Stomach (tissue), 4 donors: ENCODE measurements at regions not wholly inside any gene's neighbourhood (a gene's known extent, or its start where the extent isn't known, plus 50 kb on each side); places are given as distances from the start of the nearest gene placed in this dataset.

Experiments
- CTCF ChIP-seq, 7 experiments: fragments of 450-650 bp in 4 of 7; fragments of 200-600 bp in 3 of 7; sonication (generic) in 3 of 7; IDR thresholded peaks; one replicate each; pipeline ENCODE4 v1.5.1; 2016 to 2019; ENCODE audit warnings: antibody characterized with exemption in 7 of 7, control low read depth in 2 of 7, mild to moderate bottlenecking in 1 of 7
- EP300 ChIP-seq: sonication (generic); formaldehyde crosslinking; IDR thresholded peaks from one replicate; pipeline ENCODE4 v1.6.1; 2017; ENCODE audit warnings: antibody characterized with exemption
- POLR2A ChIP-seq, 4 donors: fragments of 450-650 bp; IDR thresholded peaks; one replicate each; pipeline ENCODE4 v1.6.1; 2016; ENCODE audit warnings: antibody characterized with exemption in 4 of 4, control low read depth in 2 of 4, mild to moderate bottlenecking in 1 of 4, moderate library complexity in 1 of 4
- POLR2AphosphoS5 ChIP-seq, 3 donors: sonication (generic); formaldehyde crosslinking; IDR thresholded peaks; one replicate each; pipeline ENCODE4 v1.6.1; 2016; ENCODE audit warnings: antibody characterized with exemption in 3 of 3

GRCh38 chr20:12434672-12435071 is 517.0 kb downstream of the BTBD3 start:
- TF ChIP-seq POLR2AphosphoS5 (IDR thresholded peaks at IDR 0.05) (no peak), POLR2A (IDR thresholded peaks at IDR 0.05) (no peak), CTCF (IDR thresholded peaks at IDR 0.05) (no peak), EP300 (no peak)
